GM06990 (cell line): ENCODE measurements at regions not wholly inside any gene's neighbourhood (a gene's known extent, or its start where the extent isn't known, plus 50 kb on each side); places are given as distances from the start of the nearest gene placed in this dataset.

Experiments
- DNase-seq: peaks from one replicate; pipeline ENCODE4 v3.0.0-alpha.2; 2011; ENCODE audit not compliant: insufficient read length; ENCODE audit errors: extremely low read depth
- H3K27me3 ChIP-seq: replicated peaks from 2 replicates; pipeline ENCODE4 v1.6.0; 2011; ENCODE audit warnings: low read length; ENCODE audit not compliant: control insufficient read depth, insufficient read depth
- H3K36me3 ChIP-seq: 2 replicates; pipeline ENCODE4 v1.5.1; 2011; ENCODE audit warnings: low read length; ENCODE audit not compliant: control insufficient read depth, insufficient read depth
- H3K4me3 ChIP-seq: replicated peaks from 2 replicates; pipeline ENCODE4 v1.5.1; 2011; ENCODE audit warnings: low read depth, mild to moderate bottlenecking, control low read depth, low read length
- CTCF ChIP-seq: IDR thresholded peaks from 2 replicates; pipeline ENCODE4 v1.5.1; 2011; ENCODE audit warnings: low read length, control low read depth, mild to moderate bottlenecking, inconsistent platforms; ENCODE audit not compliant: insufficient read depth, poor library complexity, severe bottlenecking

- DNase-seq = no peak
- TF ChIP-seq CTCF = no peak
- no peaks in the 10 kb centered on the region for H3K27me3 ChIP-seq
Measured at GRCh38 chr10:55704950-55705349, 656.1 kb downstream of the ZWINT start.

GRCh38 chr10:55668326-55668922 is 692.6 kb downstream of the ZWINT start:
- no peak for DNase-seq
- Histone ChIP-seq H3K36me3 (no peaks in the 10 kb centered on the region), H3K4me3 (no peak overlapping the region), H3K27me3 (no peaks in the 10 kb centered on the region)
- TF ChIP-seq CTCF = peak; percentile 26

More at GRCh38 chr10:55704950-55705349, 656.1 kb downstream of the ZWINT start:
- Histone ChIP-seq H3K36me3 (no peaks in the 10 kb centered on the region), H3K4me3 (no peak overlapping the region)

- Histone ChIP-seq H3K4me3 (no peak overlapping the region), H3K27me3 (no peaks in the 10 kb centered on the region), H3K36me3 (no peaks in the 10 kb centered on the region)
- no peak for TF ChIP-seq CTCF
- no peak for DNase-seq
Measured at GRCh38 chr10:55653531-55653930, 707.5 kb downstream of the ZWINT start.

GRCh38 chr10:55641601-55642000 is 719.5 kb downstream of the ZWINT start:
- no peak for DNase-seq
- H3K36me3 ChIP-seq = no peaks in the 10 kb centered on the region

GRCh38 chr10:55631071-55631654 is 729.9 kb downstream of the ZWINT start:
- Histone ChIP-seq H3K27me3 (no peaks in the 10 kb centered on the region), H3K4me3 (no peak overlapping the region), H3K36me3 (no peaks in the 10 kb centered on the region)
- TF ChIP-seq CTCF = no peak
- no peak for DNase-seq

More at GRCh38 chr10:55641601-55642000, 719.5 kb downstream of the ZWINT start:
- H3K27me3 ChIP-seq = no peaks in the 10 kb centered on the region
- no peak overlapping the region for H3K4me3 ChIP-seq
- no peak for TF ChIP-seq CTCF
